Retinal pigment epithelial cell (primary cell): ENCODE measurements at regions not wholly inside any gene's neighbourhood (a gene's known extent, or its start where the extent isn't known, plus 50 kb on each side); places are given as distances from the start of the nearest gene placed in this dataset.

Experiments
- DNase-seq: peaks from one replicate; pipeline ENCODE4 v3.0.0-alpha.2; 2010; ENCODE audit warnings: low read depth
- H3K4me3 ChIP-seq: 2 replicates; pipeline ENCODE4 v1.5.1; 2011; ENCODE audit warnings: mild to moderate bottlenecking, low read length, control low read depth, moderate library complexity
- CTCF ChIP-seq: conservative IDR thresholded peaks from 2 replicates; pipeline ENCODE4 v1.5.1; 2011; ENCODE audit warnings: low read depth, low read length, control low read depth, inconsistent platforms

- H3K4me3 ChIP-seq: no peak overlapping the region
- DNase-seq: no peak
- TF ChIP-seq CTCF: no peak
Observed at GRCh38 chr22:48662476-48663135, 1165.1 kb downstream of the BRD1 start.

GRCh38 chr22:48661984-48662383 lies 1165.7 kb downstream of the BRD1 start:
- no peak for TF ChIP-seq CTCF
- no peak overlapping the region for H3K4me3 ChIP-seq
- no peak for DNase-seq

DNA sequence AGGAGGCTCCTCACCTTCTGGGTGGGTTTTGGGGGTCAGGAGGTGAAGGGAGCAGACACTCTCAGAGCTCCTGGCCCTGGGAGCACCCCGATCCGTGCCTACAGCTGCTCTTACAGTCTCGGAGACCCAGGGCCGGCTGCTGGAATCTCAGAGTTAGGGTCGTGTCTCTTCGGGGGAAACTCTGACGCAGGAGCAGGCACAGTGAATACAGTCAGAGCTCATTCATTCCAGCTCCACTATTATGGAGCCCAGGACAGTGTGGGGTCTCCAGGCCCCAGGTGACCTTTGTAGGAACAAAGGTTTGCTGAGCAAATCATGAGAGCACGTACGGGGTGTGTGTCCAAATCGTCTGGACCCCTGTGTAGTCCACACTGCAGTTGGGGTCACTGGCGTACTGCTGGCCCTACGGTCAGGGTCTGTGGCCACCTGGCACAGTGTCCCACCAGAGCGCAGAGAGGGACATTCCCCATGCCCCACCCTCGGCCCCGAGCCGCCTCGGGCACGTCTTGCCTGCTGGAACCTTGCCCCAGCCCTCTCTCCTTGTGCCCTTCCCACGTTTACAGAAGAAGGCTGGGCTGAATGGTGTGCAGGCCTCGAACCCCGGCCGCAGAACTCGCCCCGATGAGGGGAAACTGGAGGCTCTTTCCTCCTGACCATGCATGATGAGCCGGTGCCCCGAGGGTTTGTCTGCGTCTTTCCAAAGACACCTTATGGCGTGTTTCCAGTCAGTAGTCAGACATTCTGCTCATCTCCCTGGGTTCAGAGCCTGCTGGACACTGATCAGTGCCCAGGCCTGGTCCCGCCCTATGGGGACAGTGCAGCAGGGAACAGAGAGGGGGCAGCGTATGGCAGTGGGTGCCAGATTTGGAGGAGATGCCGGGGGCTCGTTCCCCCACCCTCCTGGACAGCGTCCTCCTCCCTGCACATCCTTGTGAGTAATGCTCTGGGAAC lies 1166.6 kb downstream of the BRD1 start:
- no peak for DNase-seq
- TF ChIP-seq CTCF: no peak
- no peak overlapping the region for H3K4me3 ChIP-seq

- no peak overlapping the region for H3K4me3 ChIP-seq
- no peak for DNase-seq
- TF ChIP-seq CTCF: no peak
Observed at GRCh38 chr22:48660104-48660789, 1167.4 kb downstream of the BRD1 start.

DNA sequence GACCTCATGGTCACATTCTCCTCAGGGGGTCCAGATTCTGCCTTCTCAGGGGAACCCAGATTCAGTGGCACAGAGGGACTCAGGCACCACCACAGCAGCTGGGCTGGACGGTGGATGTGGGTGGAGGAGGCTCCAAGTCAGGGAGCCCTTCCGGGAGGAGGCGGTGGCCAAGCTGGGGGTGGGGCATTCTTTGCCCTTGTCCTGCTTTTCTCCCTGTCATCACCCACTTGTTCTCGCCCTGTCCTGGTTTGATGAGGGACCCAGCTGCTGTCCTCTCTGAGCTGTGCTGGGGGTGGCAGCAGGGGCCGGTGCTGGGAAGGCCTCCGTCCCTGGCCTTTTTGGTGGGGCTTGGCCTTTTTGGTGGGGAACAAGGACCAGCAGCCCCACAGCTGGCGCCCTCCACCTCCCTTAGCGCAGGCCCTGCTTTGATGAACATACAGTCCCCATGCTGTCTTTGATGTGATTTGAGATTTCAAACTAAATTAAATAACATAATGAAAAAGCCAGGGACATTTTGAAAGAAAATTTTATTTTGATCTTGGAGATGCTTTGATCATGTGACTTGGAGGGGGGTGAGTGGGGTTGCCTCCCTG lies 1168.2 kb downstream of the BRD1 start:
- no peak for TF ChIP-seq CTCF
- no peak overlapping the region for H3K4me3 ChIP-seq
- DNase-seq: no peak

DNA sequence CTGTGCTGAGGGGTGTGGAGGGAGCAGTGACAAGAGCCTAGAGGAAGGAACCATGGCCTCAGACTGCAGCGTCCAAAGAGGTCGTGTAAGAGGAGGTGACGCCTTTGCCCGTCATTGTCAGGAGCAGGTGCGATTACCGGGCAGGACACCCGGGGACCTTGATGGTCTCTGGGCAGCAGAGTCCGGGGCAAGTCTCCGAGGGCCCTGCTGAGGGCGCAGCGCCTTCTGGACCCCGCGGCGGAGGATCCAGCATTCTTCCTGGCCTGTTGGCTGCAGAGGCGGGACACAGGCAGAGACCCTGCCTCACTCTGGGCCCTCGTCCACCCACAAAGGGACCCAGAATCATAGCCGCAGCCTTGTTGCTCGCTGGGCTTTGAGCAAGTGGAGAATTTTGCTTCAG lies 1168.8 kb downstream of the BRD1 start:
- no peak overlapping the region for H3K4me3 ChIP-seq
- TF ChIP-seq CTCF: no peak
- no peak for DNase-seq
